Endothelial cell of umbilical vein (primary cell): ENCODE measurements at regions not wholly inside any gene's neighbourhood (a gene's known extent, or its start where the extent isn't known, plus 50 kb on each side); places are given as distances from the start of the nearest gene placed in this dataset.

Source experiments
- EZH2 ChIP-seq: IDR thresholded peaks from 2 replicates; pipeline ENCODE4 v1.6.1; 2012; ENCODE audit warnings: borderline replicate concordance, low read depth, mild to moderate bottlenecking, moderate library complexity, low read length, inconsistent platforms; ENCODE audit not compliant: severe bottlenecking
- GATA2 ChIP-seq: IDR thresholded peaks from 2 replicates; pipeline ENCODE4 v1.7.0; 2011; ENCODE audit warnings: low read depth, mild to moderate bottlenecking, moderate library complexity, mixed read lengths, low read length; ENCODE audit not compliant: insufficient read length, insufficient read depth
- POLR2A ChIP-seq: IDR thresholded peaks from 2 replicates; pipeline ENCODE4 v1.6.1; 2012; ENCODE audit warnings: low read depth, mild to moderate bottlenecking, control low read depth, low read length
- POLR2AphosphoS5 ChIP-seq: IDR thresholded peaks from 2 replicates; pipeline ENCODE4 v1.6.1; 2012; ENCODE audit warnings: low read depth, mild to moderate bottlenecking, control low read depth, low read length, moderate library complexity; ENCODE audit not compliant: insufficient read depth
- TF ChIP-seq, protein P1 (sequence below), 2 donors: IDR thresholded peaks; 1 replicate in 1 of 2; 2 replicates in 1 of 2; pipeline ENCODE4 v1.5.1; 2011; ENCODE audit warnings: low read length in 2 of 2, mild to moderate bottlenecking in 2 of 2, moderate library complexity in 2 of 2, control low read depth in 1 of 2, inconsistent platforms in 1 of 2, low read depth in 1 of 2; ENCODE audit not compliant: insufficient read depth in 1 of 2; ENCODE audit errors: extremely low read depth in 1 of 2

DNA sequence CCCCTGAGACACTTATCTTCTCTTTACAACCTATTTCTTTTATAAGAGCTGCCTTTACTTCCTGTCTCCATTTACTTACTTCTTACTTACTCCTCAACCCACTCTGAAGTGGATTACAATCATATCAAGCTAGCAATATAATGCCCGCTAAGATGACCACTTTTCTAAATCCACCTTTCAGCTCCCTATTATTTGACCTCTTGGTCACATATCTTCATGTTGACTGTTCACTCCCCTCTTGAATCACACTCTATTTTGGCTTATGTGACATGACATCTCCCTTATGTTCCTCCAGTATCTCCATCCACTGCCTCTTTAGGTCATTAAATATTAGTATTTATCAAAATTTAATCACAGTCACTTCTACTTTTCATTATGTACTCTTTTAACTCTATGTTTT, 255.3 kb upstream of the TRPC7 start:
- TF ChIP-seq POLR2A (no peak), EZH2 (no peak), POLR2AphosphoS5 (no peak), GATA2 (no peak)
- TF ChIP-seq, protein P1, sequence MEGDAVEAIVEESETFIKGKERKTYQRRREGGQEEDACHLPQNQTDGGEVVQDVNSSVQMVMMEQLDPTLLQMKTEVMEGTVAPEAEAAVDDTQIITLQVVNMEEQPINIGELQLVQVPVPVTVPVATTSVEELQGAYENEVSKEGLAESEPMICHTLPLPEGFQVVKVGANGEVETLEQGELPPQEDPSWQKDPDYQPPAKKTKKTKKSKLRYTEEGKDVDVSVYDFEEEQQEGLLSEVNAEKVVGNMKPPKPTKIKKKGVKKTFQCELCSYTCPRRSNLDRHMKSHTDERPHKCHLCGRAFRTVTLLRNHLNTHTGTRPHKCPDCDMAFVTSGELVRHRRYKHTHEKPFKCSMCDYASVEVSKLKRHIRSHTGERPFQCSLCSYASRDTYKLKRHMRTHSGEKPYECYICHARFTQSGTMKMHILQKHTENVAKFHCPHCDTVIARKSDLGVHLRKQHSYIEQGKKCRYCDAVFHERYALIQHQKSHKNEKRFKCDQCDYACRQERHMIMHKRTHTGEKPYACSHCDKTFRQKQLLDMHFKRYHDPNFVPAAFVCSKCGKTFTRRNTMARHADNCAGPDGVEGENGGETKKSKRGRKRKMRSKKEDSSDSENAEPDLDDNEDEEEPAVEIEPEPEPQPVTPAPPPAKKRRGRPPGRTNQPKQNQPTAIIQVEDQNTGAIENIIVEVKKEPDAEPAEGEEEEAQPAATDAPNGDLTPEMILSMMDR (IDR thresholded peaks at IDR 0.05; ENCODE audit: extremely low read depth in 1 of 2, insufficient read depth in 1 of 2, low read depth in 1 of 2, low read length in 2 of 2): no peak
